Inferior parietal cortex (tissue), 1 donor: ENCODE measurements at regions not wholly inside any gene's neighbourhood (a gene's known extent, or its start where the extent isn't known, plus 50 kb on each side); places are given as distances from the start of the nearest gene placed in this dataset.
"Not testable (repeated sequence)": the region's sequence is repeated elsewhere in the genome, so short reads cannot be mapped to it uniquely, and the experiment has no call there.

Source experiments
- DNase-seq: peaks from one replicate; pipeline ENCODE4 v3.0.0-alpha.2; 2016; ENCODE audit errors: extremely low spot score

- DNase-seq, result not testable (repeated sequence)
Observed at GRCh38 chr18:60062831-60063230, 163.0 kb downstream of the PMAIP1 start.

- DNase-seq, result no peak
Observed at GRCh38 chr18:60062396-60062795, 162.6 kb downstream of the PMAIP1 start.

GRCh38 chr18:60060578-60060977, 160.8 kb downstream of the PMAIP1 start:
- DNase-seq, result no peak

- no peak for DNase-seq
Observed at GRCh38 chr18:60060026-60060425, 160.2 kb downstream of the PMAIP1 start.

- DNase-seq, result no peak
Observed at GRCh38 chr18:60059216-60059615, 159.4 kb downstream of the PMAIP1 start.

- DNase-seq, result peak; percentile 48
Observed at GRCh38 chr18:60053747-60054304, 154.0 kb downstream of the PMAIP1 start.

- DNase-seq, result no peak
Observed at GRCh38 chr18:60050821-60051220, 151.0 kb downstream of the PMAIP1 start.

- no peak for DNase-seq
Observed at GRCh38 chr18:60049172-60049571, 149.4 kb downstream of the PMAIP1 start.

- DNase-seq, result no peak
Observed at GRCh38 chr18:60047556-60047955, 147.8 kb downstream of the PMAIP1 start.

GRCh38 chr18:60044290-60045006, 144.7 kb downstream of the PMAIP1 start:
- DNase-seq, result no peak

GRCh38 chr18:60040971-60041370, 141.2 kb downstream of the PMAIP1 start:
- DNase-seq, result no peak

GRCh38 chr18:60038731-60039130, 138.9 kb downstream of the PMAIP1 start:
- no peak for DNase-seq

GRCh38 chr18:60027397-60027796, 127.6 kb downstream of the PMAIP1 start:
- peak; percentile 59 for DNase-seq

- no peak for DNase-seq
Observed at GRCh38 chr18:60024857-60025256, 125.1 kb downstream of the PMAIP1 start.

GRCh38 chr18:60024345-60024744, 124.5 kb downstream of the PMAIP1 start:
- no peak for DNase-seq

GRCh38 chr18:60022671-60023276, 123.0 kb downstream of the PMAIP1 start:
- DNase-seq, result no peak

GRCh38 chr18:60021556-60021955, 121.8 kb downstream of the PMAIP1 start:
- no peak for DNase-seq

- no peak for DNase-seq
Observed at GRCh38 chr18:60020107-60020925, 120.5 kb downstream of the PMAIP1 start.

GRCh38 chr18:60019463-60019840, 119.7 kb downstream of the PMAIP1 start:
- DNase-seq, result no peak

- no peak for DNase-seq
Observed at GRCh38 chr18:60018618-60019462, 119.0 kb downstream of the PMAIP1 start.

- not testable (repeated sequence) for DNase-seq
Observed at GRCh38 chr18:60018134-60018533, 118.3 kb downstream of the PMAIP1 start.
